K562 (cell line): ENCODE measurements at regions not wholly inside any gene's neighbourhood (a gene's known extent, or its start where the extent isn't known, plus 50 kb on each side); places are given as distances from the start of the nearest gene placed in this dataset.

Source experiments
- ARNT ChIP-seq, 2 experiments: fragments of 450-650 bp; IDR thresholded peaks; 2 replicates each; pipeline ENCODE4 v1.6.1; 2016; ENCODE audit warnings: mild to moderate bottlenecking in 1 of 2
- C11orf30 ChIP-seq: fragments of 450-650 bp; IDR thresholded peaks from 2 replicates; pipeline ENCODE4 v1.6.1; 2016; ENCODE audit warnings: low read depth, mild to moderate bottlenecking
- DACH1 ChIP-seq: fragments of 450-650 bp; IDR thresholded peaks from 2 replicates; pipeline ENCODE4 v1.6.1; 2018; ENCODE audit not compliant: partially characterized antibody
- EP300 ChIP-seq: IDR thresholded peaks from 2 replicates; pipeline ENCODE4 v1.6.1; 2012; ENCODE audit warnings: low read length, improper control_type of control experiment
- ETV6 ChIP-seq, 3 experiments: fragments of 150-350 bp in 1 of 3; sonication (generic) in 1 of 3; formaldehyde crosslinking in 1 of 3; IDR thresholded peaks; 2 replicates each; pipeline versions ENCODE4 v1.6.1 to v1.8.0; 2014 to 2022; ENCODE audit warnings: borderline replicate concordance in 2 of 3, low read depth in 2 of 3, antibody characterized with exemption in 1 of 3, low read length in 1 of 3, mild to moderate bottlenecking in 1 of 3, missing genetic modification reagents in 1 of 3
- GABPB1 ChIP-seq: sonication (generic); formaldehyde crosslinking; IDR thresholded peaks from 2 replicates; pipeline ENCODE4 v1.8.0; 2022; ENCODE audit warnings: mild to moderate bottlenecking, missing genetic modification reagents
- HDAC1 ChIP-seq, 2 experiments: fragments of 450-650 bp; IDR thresholded peaks; 2 replicates each; pipeline ENCODE4 v1.6.1; 2016 to 2017; ENCODE audit warnings: inconsistent platforms in 1 of 2, mild to moderate bottlenecking in 1 of 2, moderate library complexity in 1 of 2
- HDAC2 ChIP-seq: fragments of 450-650 bp; IDR thresholded peaks from 2 replicates; pipeline ENCODE4 v1.6.1; 2016; ENCODE audit warnings: mild to moderate bottlenecking
- NCOR1 ChIP-seq: fragments of 450-650 bp; IDR thresholded peaks from 2 replicates; pipeline ENCODE4 v1.6.1; 2016; ENCODE audit warnings: mild to moderate bottlenecking, moderate library complexity
- NFE2 ChIP-seq: IDR thresholded peaks from 2 replicates; pipeline ENCODE4 v1.6.1; 2014; ENCODE audit warnings: antibody characterized with exemption, low read depth
- PTTG1 ChIP-seq: fragments of 450-650 bp; IDR thresholded peaks from 2 replicates; pipeline ENCODE4 v1.6.1; 2016; ENCODE audit warnings: low read depth, mild to moderate bottlenecking, missing genetic modification characterization, missing compliant biosample characterization
- SMARCA4 ChIP-seq: fragments of 450-650 bp; IDR thresholded peaks from 2 replicates; pipeline ENCODE4 v1.6.1; 2016
- TRIM24 ChIP-seq, 2 experiments: fragments of 450-650 bp; IDR thresholded peaks; 2 replicates each; pipeline ENCODE4 v1.6.1; 2016
- ZNF551 ChIP-seq: fragments of 250-450 bp; sonication (Bioruptor Pico); IDR thresholded peaks from 2 replicates; pipeline ENCODE4 v1.5.0; 2021; ENCODE audit warnings: mild to moderate bottlenecking, moderate library complexity
- TF ChIP-seq, protein P1 (sequence below): sonication (generic); formaldehyde crosslinking; IDR thresholded peaks from 2 replicates; pipeline ENCODE4 v1.8.0; 2022; ENCODE audit warnings: mild to moderate bottlenecking, missing genetic modification reagents
- TF ChIP-seq, protein P2 (sequence below), 2 experiments: fragments of 450-650 bp; conservative IDR thresholded peaks; 2 replicates each; pipeline ENCODE4 v1.6.1; 2017; ENCODE audit warnings: mild to moderate bottlenecking in 2 of 2, moderate library complexity in 2 of 2

DNA sequence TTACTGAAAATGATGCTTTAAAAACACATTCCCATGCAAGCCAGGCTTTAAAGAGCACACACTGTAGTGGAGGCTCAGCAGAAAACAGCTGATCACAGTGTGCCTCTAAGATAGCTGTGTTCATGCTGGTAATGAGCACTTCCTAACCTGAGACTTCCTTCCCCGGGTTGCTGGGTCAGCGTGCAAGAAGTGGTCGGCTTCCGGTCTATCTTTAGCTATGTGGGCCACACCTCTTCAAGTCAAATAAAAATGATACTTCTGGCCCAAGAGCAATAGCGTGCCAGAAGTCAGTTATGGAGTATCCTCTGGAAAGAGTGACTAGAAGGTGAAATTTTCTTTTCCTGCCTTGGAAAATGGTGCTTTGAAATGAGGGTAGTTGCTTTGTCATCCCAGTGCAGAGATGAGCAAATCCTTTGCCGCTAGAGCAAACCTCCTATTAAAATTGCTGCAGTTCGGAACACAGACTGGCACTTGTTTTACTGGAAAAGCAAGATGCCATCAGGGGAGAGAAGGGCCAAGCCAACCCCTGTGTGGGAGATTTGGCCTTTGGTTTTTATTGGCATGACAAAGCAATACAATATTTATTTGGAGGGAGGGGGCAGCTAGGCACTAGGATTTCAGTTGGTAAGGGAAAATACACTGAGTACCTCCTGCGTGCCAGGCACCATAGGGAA is 64.2 kb downstream of the ARHGAP35 start (continued):
- TF ChIP-seq HDAC1 (IDR thresholded peaks at IDR 0.05) (peak in 1 of 2 experiments; percentile 62; a peak in 2 of 4 replicates), EP300 (peak; percentile 21; the same call in 1 of the 2 replicates), ZNF551 (no peak), NCOR1 (0 out of 2 replicates have a peak, but pooled peaks have one; percentile 11), TRIM24 (IDR thresholded peaks at IDR 0.05) (0 out of 4 replicates have a peak, but pooled peaks of 1 of the 2 experiments have one; percentile 19), ETV6 (IDR thresholded peaks at IDR 0.05; ENCODE audit: borderline replicate concordance in 1 of 2, low read depth in 2 of 2, low read length in 1 of 2) (peak in 1 of 2 experiments; percentile 52; a peak in 1 of 4 replicates), ETV6 (CRISPR knock-in tag; IDR thresholded peaks at IDR 0.05; ENCODE audit: borderline replicate concordance) (no peak), SMARCA4 (0 out of 2 replicates have a peak, but pooled peaks have one; percentile 21), NFE2 (peak; percentile 21; the same call in 1 of the 2 replicates), GABPB1 (CRISPR knock-in tag) (0 out of 2 replicates have a peak, but pooled peaks have one; percentile 15), DACH1 (peak; percentile 98), ARNT (IDR thresholded peaks at IDR 0.05) (0 out of 4 replicates have a peak, but pooled peaks of 1 of the 2 experiments have one; percentile 47), C11orf30 (peak; percentile 38; the same call in 1 of the 2 replicates), HDAC2 (peak; percentile 45; the same call in 1 of the 2 replicates), PTTG1 (tag) (no peak)
- TF ChIP-seq, protein P1, sequence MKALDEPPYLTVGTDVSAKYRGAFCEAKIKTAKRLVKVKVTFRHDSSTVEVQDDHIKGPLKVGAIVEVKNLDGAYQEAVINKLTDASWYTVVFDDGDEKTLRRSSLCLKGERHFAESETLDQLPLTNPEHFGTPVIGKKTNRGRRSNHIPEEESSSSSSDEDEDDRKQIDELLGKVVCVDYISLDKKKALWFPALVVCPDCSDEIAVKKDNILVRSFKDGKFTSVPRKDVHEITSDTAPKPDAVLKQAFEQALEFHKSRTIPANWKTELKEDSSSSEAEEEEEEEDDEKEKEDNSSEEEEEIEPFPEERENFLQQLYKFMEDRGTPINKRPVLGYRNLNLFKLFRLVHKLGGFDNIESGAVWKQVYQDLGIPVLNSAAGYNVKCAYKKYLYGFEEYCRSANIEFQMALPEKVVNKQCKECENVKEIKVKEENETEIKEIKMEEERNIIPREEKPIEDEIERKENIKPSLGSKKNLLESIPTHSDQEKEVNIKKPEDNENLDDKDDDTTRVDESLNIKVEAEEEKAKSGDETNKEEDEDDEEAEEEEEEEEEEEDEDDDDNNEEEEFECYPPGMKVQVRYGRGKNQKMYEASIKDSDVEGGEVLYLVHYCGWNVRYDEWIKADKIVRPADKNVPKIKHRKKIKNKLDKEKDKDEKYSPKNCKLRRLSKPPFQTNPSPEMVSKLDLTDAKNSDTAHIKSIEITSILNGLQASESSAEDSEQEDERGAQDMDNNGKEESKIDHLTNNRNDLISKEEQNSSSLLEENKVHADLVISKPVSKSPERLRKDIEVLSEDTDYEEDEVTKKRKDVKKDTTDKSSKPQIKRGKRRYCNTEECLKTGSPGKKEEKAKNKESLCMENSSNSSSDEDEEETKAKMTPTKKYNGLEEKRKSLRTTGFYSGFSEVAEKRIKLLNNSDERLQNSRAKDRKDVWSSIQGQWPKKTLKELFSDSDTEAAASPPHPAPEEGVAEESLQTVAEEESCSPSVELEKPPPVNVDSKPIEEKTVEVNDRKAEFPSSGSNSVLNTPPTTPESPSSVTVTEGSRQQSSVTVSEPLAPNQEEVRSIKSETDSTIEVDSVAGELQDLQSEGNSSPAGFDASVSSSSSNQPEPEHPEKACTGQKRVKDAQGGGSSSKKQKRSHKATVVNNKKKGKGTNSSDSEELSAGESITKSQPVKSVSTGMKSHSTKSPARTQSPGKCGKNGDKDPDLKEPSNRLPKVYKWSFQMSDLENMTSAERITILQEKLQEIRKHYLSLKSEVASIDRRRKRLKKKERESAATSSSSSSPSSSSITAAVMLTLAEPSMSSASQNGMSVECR (CRISPR knock-in tag) = 0 out of 2 replicates have a peak, but pooled peaks have one; percentile 39
- TF ChIP-seq, protein P2, sequence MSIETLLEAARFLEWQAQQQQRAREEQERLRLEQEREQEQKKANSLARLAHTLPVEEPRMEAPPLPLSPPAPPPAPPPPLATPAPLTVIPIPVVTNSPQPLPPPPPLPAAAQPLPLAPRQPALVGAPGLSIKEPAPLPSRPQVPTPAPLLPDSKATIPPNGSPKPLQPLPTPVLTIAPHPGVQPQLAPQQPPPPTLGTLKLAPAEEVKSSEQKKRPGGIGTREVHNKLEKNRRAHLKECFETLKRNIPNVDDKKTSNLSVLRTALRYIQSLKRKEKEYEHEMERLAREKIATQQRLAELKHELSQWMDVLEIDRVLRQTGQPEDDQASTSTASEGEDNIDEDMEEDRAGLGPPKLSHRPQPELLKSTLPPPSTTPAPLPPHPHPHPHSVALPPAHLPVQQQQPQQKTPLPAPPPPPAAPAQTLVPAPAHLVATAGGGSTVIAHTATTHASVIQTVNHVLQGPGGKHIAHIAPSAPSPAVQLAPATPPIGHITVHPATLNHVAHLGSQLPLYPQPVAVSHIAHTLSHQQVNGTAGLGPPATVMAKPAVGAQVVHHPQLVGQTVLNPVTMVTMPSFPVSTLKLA (conservative IDR thresholded peaks at IDR 0.05) = peak; percentile 23 to 62; a peak in 2 of 4 replicates
